DOHH2 (cell line): ENCODE measurements at regions not wholly inside any gene's neighbourhood (a gene's known extent, or its start where the extent isn't known, plus 50 kb on each side); places are given as distances from the start of the nearest gene placed in this dataset.

ENCODE experiments used
- H3F3A ChIP-seq: fragments of 200-600 bp; sonication (generic), shearing (Covaris generic); 2 replicates; pipeline ENCODE4 v1.6.0; 2016; ENCODE audit warnings: antibody characterized with exemption, mild to moderate bottlenecking; ENCODE audit not compliant: control insufficient read depth, insufficient read depth
- H3K27ac ChIP-seq: fragments of 200-600 bp; sonication (generic); 2 replicates; pipeline ENCODE4 v1.5.1; 2014; ENCODE audit warnings: low read depth, mild to moderate bottlenecking, low read length, moderate library complexity
- H3K27me3 ChIP-seq: fragments of 200-600 bp; sonication (generic); 2 replicates; pipeline ENCODE4 v1.6.1; 2014; ENCODE audit warnings: mild to moderate bottlenecking, low read length, mixed read lengths; ENCODE audit not compliant: control insufficient read depth
- H3K36me3 ChIP-seq: fragments of 200-600 bp; sonication (generic); 2 replicates; pipeline ENCODE4 v1.6.1; 2014; ENCODE audit warnings: mild to moderate bottlenecking, low read length, moderate library complexity, mixed read lengths; ENCODE audit not compliant: control insufficient read depth
- H3K4me1 ChIP-seq: fragments of 200-600 bp; sonication (generic); 2 replicates; pipeline ENCODE4 v1.6.1; 2014; ENCODE audit warnings: mild to moderate bottlenecking, low read length, mixed read lengths; ENCODE audit not compliant: control insufficient read depth
- H3K4me2 ChIP-seq: fragments of 200-600 bp; sonication (generic); 2 replicates; pipeline ENCODE4 v1.6.0; 2014; ENCODE audit warnings: mild to moderate bottlenecking, low read length, moderate library complexity
- H3K4me3 ChIP-seq: fragments of 200-600 bp; sonication (generic); 2 replicates; pipeline ENCODE4 v1.5.1; 2014; ENCODE audit warnings: mild to moderate bottlenecking, low read length, mixed read lengths
- H3K79me2 ChIP-seq: fragments of 200-600 bp; sonication (generic); 2 replicates; pipeline ENCODE4 v1.6.1; 2014; ENCODE audit warnings: mild to moderate bottlenecking, low read length, mixed read lengths; ENCODE audit not compliant: control insufficient read depth
- H3K9me2 ChIP-seq: fragments of 200-600 bp; sonication (generic); replicated peaks from 2 replicates; pipeline ENCODE4 v1.6.1; 2014; ENCODE audit warnings: mild to moderate bottlenecking, low read length, mixed read lengths; ENCODE audit not compliant: control insufficient read depth
- H3K9me3 ChIP-seq: fragments of 200-600 bp; sonication (generic); 2 replicates; pipeline ENCODE4 v1.6.1; 2014; ENCODE audit warnings: antibody characterized with exemption, low read length, mixed read lengths; ENCODE audit not compliant: control insufficient read depth, insufficient read depth
- H4K20me1 ChIP-seq: fragments of 200-600 bp; sonication (generic); 2 replicates; pipeline ENCODE4 v1.6.0; 2014; ENCODE audit warnings: low read depth, mild to moderate bottlenecking, antibody characterized with exemption, low read length, moderate library complexity; ENCODE audit not compliant: control insufficient read depth, insufficient read depth
- CTCF ChIP-seq: fragments of 200-600 bp; sonication (generic); IDR thresholded peaks from one replicate; pipeline ENCODE4 v1.5.1; 2014; ENCODE audit warnings: antibody characterized with exemption, mild to moderate bottlenecking, low read depth, low read length; ENCODE audit not compliant: poor library complexity, severe bottlenecking
- EZH2phosphoT487 ChIP-seq: fragments of 200-600 bp; sonication (generic); IDR thresholded peaks from 2 replicates; pipeline ENCODE4 v1.6.1; 2017; ENCODE audit warnings: borderline replicate concordance, mild to moderate bottlenecking, antibody characterized with exemption, low read length, moderate library complexity, mixed read lengths

GRCh38 chr5:10118150-10118549, 131.5 kb downstream of the ATPSCKMT start:
- H3K79me2 ChIP-seq, result no peaks in the 10 kb centered on the region
- no peak overlapping the region for H3K27ac ChIP-seq
- H4K20me1 ChIP-seq, result no peaks in the 10 kb centered on the region
- TF ChIP-seq EZH2phosphoT487 (no peak), CTCF (no peak)
- no peak overlapping the region for H3K4me2 ChIP-seq
- no peaks in the 10 kb centered on the region for H3K36me3 ChIP-seq
- H3K4me1 ChIP-seq, result no peaks in the 10 kb centered on the region
- no peaks in the 10 kb centered on the region for H3K9me2 ChIP-seq
- H3F3A ChIP-seq, result no peaks in the 10 kb centered on the region
- no peaks in the 10 kb centered on the region for H3K27me3 ChIP-seq
- H3K9me3 ChIP-seq, result no peaks in the 10 kb centered on the region
- no peak overlapping the region for H3K4me3 ChIP-seq

- TF ChIP-seq CTCF (no peak), EZH2phosphoT487 (no peak)
- H3F3A ChIP-seq, result no peaks in the 10 kb centered on the region
- no peaks in the 10 kb centered on the region for H3K9me3 ChIP-seq
These were observed 133.1 kb downstream of the ATPSCKMT start for GRCh38 chr5:10116594-10116993.

GRCh38 chr5:10115669-10116068, 134.0 kb downstream of the ATPSCKMT start:
- no peaks in the 10 kb centered on the region for H3F3A ChIP-seq
- no peak overlapping the region for H3K27ac ChIP-seq
- no peak overlapping the region for H3K4me2 ChIP-seq
- H3K79me2 ChIP-seq, result no peaks in the 10 kb centered on the region
- no peaks in the 10 kb centered on the region for H3K27me3 ChIP-seq
- no peaks in the 10 kb centered on the region for H3K4me1 ChIP-seq
- H3K9me2 ChIP-seq, result no peaks in the 10 kb centered on the region
- no peak overlapping the region for H3K4me3 ChIP-seq
- no peaks in the 10 kb centered on the region for H3K36me3 ChIP-seq
- TF ChIP-seq CTCF, result no peak
- TF ChIP-seq EZH2phosphoT487, result no peak
- H4K20me1 ChIP-seq, result no peaks in the 10 kb centered on the region
- no peaks in the 10 kb centered on the region for H3K9me3 ChIP-seq

More at GRCh38 chr5:10116594-10116993, 133.1 kb downstream of the ATPSCKMT start:
- H3K9me2 ChIP-seq, result no peaks in the 10 kb centered on the region
- H4K20me1 ChIP-seq, result no peaks in the 10 kb centered on the region
- H3K4me1 ChIP-seq, result no peaks in the 10 kb centered on the region
- no peak overlapping the region for H3K4me3 ChIP-seq
- no peak overlapping the region for H3K27ac ChIP-seq
- H3K36me3 ChIP-seq, result no peaks in the 10 kb centered on the region
- H3K27me3 ChIP-seq, result no peaks in the 10 kb centered on the region
- H3K4me2 ChIP-seq, result no peak overlapping the region
- H3K79me2 ChIP-seq, result no peaks in the 10 kb centered on the region

GRCh38 chr5:10111571-10111970, 138.1 kb downstream of the ATPSCKMT start:
- TF ChIP-seq EZH2phosphoT487, result no peak
- TF ChIP-seq CTCF, result peak; percentile 37
- no peak overlapping the region for H3K27ac ChIP-seq

More at GRCh38 chr5:10111571-10111970, 138.1 kb downstream of the ATPSCKMT start:
- H3K4me2 ChIP-seq, result no peak overlapping the region
- H3K79me2 ChIP-seq, result no peaks in the 10 kb centered on the region
- no peaks in the 10 kb centered on the region for H3K9me2 ChIP-seq
- no peaks in the 10 kb centered on the region for H3F3A ChIP-seq
- no peaks in the 10 kb centered on the region for H3K4me1 ChIP-seq
- H3K4me3 ChIP-seq, result no peak overlapping the region
- H4K20me1 ChIP-seq, result no peaks in the 10 kb centered on the region
- no peaks in the 10 kb centered on the region for H3K36me3 ChIP-seq
- no peaks in the 10 kb centered on the region for H3K27me3 ChIP-seq
- no peaks in the 10 kb centered on the region for H3K9me3 ChIP-seq
